Esophagus (tissue), 2 donors: ENCODE measurements at regions not wholly inside any gene's neighbourhood (a gene's known extent, or its start where the extent isn't known, plus 50 kb on each side); places are given as distances from the start of the nearest gene placed in this dataset.

Source experiments
- H3K27ac ChIP-seq, 2 donors: one replicate each; pipeline ENCODE4 v1.5.1; 2013; ENCODE audit warnings: low read depth in 2 of 2, mild to moderate bottlenecking in 2 of 2, inconsistent platforms in 1 of 2, low read length in 1 of 2, moderate library complexity in 1 of 2
- H3K27me3 ChIP-seq, 2 donors: one replicate each; pipeline ENCODE4 v1.6.1; 2013; ENCODE audit warnings: low read length in 2 of 2, control low read depth in 1 of 2, mild to moderate bottlenecking in 1 of 2; ENCODE audit not compliant: insufficient read depth in 2 of 2, control insufficient read depth in 1 of 2
- H3K36me3 ChIP-seq, 2 donors: one replicate each; pipeline ENCODE4 v1.6.1; 2013; ENCODE audit warnings: low read length in 1 of 2; ENCODE audit not compliant: control insufficient read depth in 2 of 2, insufficient read depth in 2 of 2
- H3K4me1 ChIP-seq, 2 donors: one replicate each; pipeline ENCODE4 v1.6.1; 2013; ENCODE audit warnings: low read length in 1 of 2; ENCODE audit not compliant: control insufficient read depth in 2 of 2, insufficient read depth in 2 of 2
- H3K4me3 ChIP-seq, 2 donors: one replicate each; pipeline ENCODE4 v1.5.1; 2013; ENCODE audit warnings: low read length in 2 of 2, mild to moderate bottlenecking in 2 of 2, low read depth in 1 of 2, moderate library complexity in 1 of 2
- H3K9me3 ChIP-seq, 2 donors: one replicate each; pipeline ENCODE4 v1.6.1; 2013; ENCODE audit warnings: mild to moderate bottlenecking in 2 of 2, low read depth in 1 of 2, low read length in 1 of 2, moderate library complexity in 1 of 2; ENCODE audit not compliant: control insufficient read depth in 2 of 2, insufficient read depth in 1 of 2
- WGBS, 2 donors: extraction: QIAGEN DNeasy Blood & Tissue Kit; methylation state at CpG; one replicate each; pipeline ENCODE4 v1.1.7; 2013; 5-methylcytosine and 5-hydroxymethylcytosine counted together
- donor health status: healthy with polysubstance abuse.
- donor health status: Bipolar disorder and iron deficiency.

GRCh38 chr12:87848248-87848868, 180.8 kb downstream of the C12orf50 start:
- Histone ChIP-seq H3K4me3 (no peak overlapping the region), H3K27me3 (no peaks in the 10 kb centered on the region), H3K9me3 (no peaks in the 10 kb centered on the region), H3K36me3 (no peaks in the 10 kb centered on the region), H3K27ac (no peak overlapping the region), H3K4me1 (no peaks in the 10 kb centered on the region)
- 5 to 10% methylated on average over 2 of the region's 2 CpGs for WGBS, 2 donors

- Histone ChIP-seq H3K27me3 (no peaks in the 10 kb centered on the region), H3K4me1 (no peaks in the 10 kb centered on the region), H3K9me3 (no peaks in the 10 kb centered on the region), H3K27ac (no peak overlapping the region), H3K36me3 (no peaks in the 10 kb centered on the region), H3K4me3 (no peak overlapping the region)
- WGBS, 2 donors: 45 to 59% methylated on average over 4 of the region's 4 CpGs
Measured at GRCh38 chr12:87847147-87847546, 182.1 kb downstream of the C12orf50 start.

- H3K4me1 ChIP-seq: no peaks in the 10 kb centered on the region
- no peak overlapping the region for H3K4me3 ChIP-seq
- 45 to 89% methylated on average over 2 of the region's 2 CpGs for WGBS, 2 donors
- H3K27me3 ChIP-seq: no peaks in the 10 kb centered on the region
- no peaks in the 10 kb centered on the region for H3K36me3 ChIP-seq
- H3K27ac ChIP-seq: no peak overlapping the region
- H3K9me3 ChIP-seq: no peaks in the 10 kb centered on the region
Measured at GRCh38 chr12:87846045-87846444, 183.2 kb downstream of the C12orf50 start.

- no peak overlapping the region for H3K27ac ChIP-seq
- H3K36me3 ChIP-seq: no peaks in the 10 kb centered on the region
- H3K9me3 ChIP-seq: no peaks in the 10 kb centered on the region
- no peaks in the 10 kb centered on the region for H3K4me1 ChIP-seq
- no peaks in the 10 kb centered on the region for H3K27me3 ChIP-seq
- no peak overlapping the region for H3K4me3 ChIP-seq
Measured at GRCh38 chr12:87841935-87842334, 187.3 kb downstream of the C12orf50 start.

- no peak overlapping the region for H3K27ac ChIP-seq
- no peaks in the 10 kb centered on the region for H3K4me1 ChIP-seq
- no peak overlapping the region for H3K4me3 ChIP-seq
- no peaks in the 10 kb centered on the region for H3K36me3 ChIP-seq
- no peaks in the 10 kb centered on the region for H3K9me3 ChIP-seq
- no peaks in the 10 kb centered on the region for H3K27me3 ChIP-seq
Measured at GRCh38 chr12:87836190-87836589, 193.0 kb downstream of the C12orf50 start.

- Histone ChIP-seq H3K27me3 (no peaks in the 10 kb centered on the region), H3K4me3 (no peak overlapping the region), H3K4me1 (no peaks in the 10 kb centered on the region), H3K36me3 (no peaks in the 10 kb centered on the region), H3K9me3 (no peaks in the 10 kb centered on the region), H3K27ac (no peak overlapping the region)
- 47 to 77% methylated on average over 6 of the region's 6 CpGs for WGBS, 2 donors
Measured at GRCh38 chr12:87828382-87828973, 200.7 kb downstream of the C12orf50 start.

DNA sequence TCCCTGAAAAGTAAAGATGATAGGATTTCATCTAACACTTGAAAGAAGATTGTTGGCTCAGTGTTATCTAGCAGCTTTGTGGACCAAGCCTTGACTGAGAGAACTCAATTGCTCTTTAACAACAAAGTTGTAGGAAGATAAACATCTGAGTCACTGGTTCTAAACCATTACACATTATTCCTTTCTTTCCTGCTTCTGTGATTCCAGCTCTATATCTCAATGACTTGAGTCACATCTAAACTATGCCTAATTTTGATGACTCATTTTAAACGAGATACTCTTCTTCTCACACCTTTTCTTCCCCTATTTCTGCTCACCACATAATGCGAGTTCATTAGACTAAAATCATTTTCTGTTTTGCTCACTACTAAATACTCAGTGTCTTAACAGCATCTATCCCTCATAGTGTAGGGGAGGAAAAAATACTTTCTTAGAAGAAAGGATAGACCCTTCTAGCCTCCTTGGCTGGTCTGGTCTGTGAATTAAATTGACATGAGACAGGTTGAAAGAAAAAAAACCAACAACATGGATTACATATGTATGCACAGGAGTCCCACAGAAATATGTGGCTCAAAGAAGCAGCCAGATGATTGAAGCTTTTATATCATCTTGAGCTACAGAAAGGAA, 201.4 kb downstream of the C12orf50 start:
- H3K27me3 ChIP-seq: no peaks in the 10 kb centered on the region
- H3K9me3 ChIP-seq: no peaks in the 10 kb centered on the region
- no peaks in the 10 kb centered on the region for H3K36me3 ChIP-seq
- H3K4me1 ChIP-seq: no peaks in the 10 kb centered on the region
- 39 to 47% methylated on average over 2 of the region's 2 CpGs for WGBS, 2 donors
- no peak overlapping the region for H3K27ac ChIP-seq
- no peak overlapping the region for H3K4me3 ChIP-seq

DNA sequence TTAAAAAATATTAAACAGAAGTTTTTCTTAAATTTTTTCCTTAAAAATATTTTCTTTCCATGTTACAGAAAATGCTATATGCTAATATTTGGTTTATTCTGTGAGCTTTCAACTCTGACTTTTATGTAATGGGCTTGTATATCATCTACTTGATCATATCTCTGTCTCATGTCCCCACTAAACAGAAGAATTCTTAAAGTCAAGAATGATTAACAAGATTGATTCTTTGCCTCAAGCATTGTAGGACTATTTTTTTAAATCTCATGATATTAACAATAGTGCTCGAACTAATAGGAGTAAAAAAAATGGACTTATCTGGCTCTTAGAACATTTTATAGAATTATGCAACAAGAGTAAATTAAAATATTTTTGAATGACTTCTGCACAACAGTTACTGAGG, 206.3 kb downstream of the C12orf50 start:
- H3K9me3 ChIP-seq: no peaks in the 10 kb centered on the region
- WGBS, 2 donors: 53 to 72% methylated on average over 1 of the region's 1 CpG
- no peak overlapping the region for H3K27ac ChIP-seq
- H3K4me3 ChIP-seq: no peak overlapping the region
- H3K4me1 ChIP-seq: no peaks in the 10 kb centered on the region
- H3K27me3 ChIP-seq: no peaks in the 10 kb centered on the region
- no peaks in the 10 kb centered on the region for H3K36me3 ChIP-seq

- Histone ChIP-seq H3K27ac (no peak overlapping the region), H3K36me3 (no peaks in the 10 kb centered on the region), H3K27me3 (no peaks in the 10 kb centered on the region), H3K4me1 (no peaks in the 10 kb centered on the region), H3K4me3 (no peak overlapping the region), H3K9me3 (no peaks in the 10 kb centered on the region)
- 58 to 70% methylated on average over 6 of the region's 6 CpGs for WGBS, 2 donors
Measured at GRCh38 chr12:87820524-87821202, 208.5 kb downstream of the C12orf50 start.
